Endodermal cell (in vitro differentiated cells): ENCODE measurements at regions not wholly inside any gene's neighbourhood (a gene's known extent, or its start where the extent isn't known, plus 50 kb on each side); places are given as distances from the start of the nearest gene placed in this dataset.
"Not testable (repeated sequence)": the region's sequence is repeated elsewhere in the genome, so short reads cannot be mapped to it uniquely, and the experiment has no call there.

Source experiments
- DNase-seq: peaks from one replicate; pipeline ENCODE4 v3.0.0-alpha.2; 2017
- H3K27ac ChIP-seq: 2 replicates; pipeline ENCODE4 v1.5.1; 2013; ENCODE audit warnings: mild to moderate bottlenecking, low read depth, low read length, moderate library complexity
- H3K27me3 ChIP-seq: 2 replicates; pipeline ENCODE4 v1.6.1; 2013; ENCODE audit warnings: mild to moderate bottlenecking, low read length, moderate library complexity; ENCODE audit not compliant: insufficient read depth, control insufficient read depth, poor library complexity, severe bottlenecking
- H3K36me3 ChIP-seq: 2 replicates; pipeline ENCODE4 v1.7.0; 2013; ENCODE audit warnings: mild to moderate bottlenecking, low read length, moderate library complexity; ENCODE audit not compliant: control insufficient read depth, insufficient read depth
- H3K4me1 ChIP-seq: one replicate; pipeline ENCODE4 v1.7.0; 2013; ENCODE audit warnings: low read length; ENCODE audit not compliant: control insufficient read depth, insufficient read depth
- H3K4me3 ChIP-seq: 2 replicates; pipeline ENCODE4 v1.5.1; 2013; ENCODE audit warnings: mild to moderate bottlenecking, low read length, moderate library complexity
- H3K9ac ChIP-seq: 2 replicates; pipeline ENCODE4 v1.6.1; 2013; ENCODE audit warnings: mild to moderate bottlenecking, low read length, moderate library complexity; ENCODE audit not compliant: poor library complexity, severe bottlenecking; ENCODE audit errors: extremely low read depth
- H3K9me3 ChIP-seq: 2 replicates; pipeline ENCODE4 v1.6.1; 2013; ENCODE audit warnings: mild to moderate bottlenecking, low read length, moderate library complexity; ENCODE audit not compliant: control insufficient read depth
- H3K27ac Mint-ChIP-seq: 2 replicates; pipeline ENCODE4 v1.8.0; 2020; ENCODE audit warnings: mixed read lengths
- H3K27me3 Mint-ChIP-seq: 2 replicates; pipeline ENCODE4 v1.8.0; 2021; ENCODE audit warnings: mild to moderate bottlenecking, mixed read lengths; ENCODE audit not compliant: insufficient read depth
- H3K36me3 Mint-ChIP-seq: 2 replicates; pipeline ENCODE4 v1.8.0; 2020; ENCODE audit warnings: low read depth, mixed read lengths
- H3K4me1 Mint-ChIP-seq: 2 replicates; pipeline ENCODE4 v1.8.0; 2020; ENCODE audit warnings: mixed read lengths
- H3K4me3 Mint-ChIP-seq: 2 replicates; pipeline ENCODE4 v1.8.0; 2020; ENCODE audit warnings: mild to moderate bottlenecking, moderate library complexity, mixed read lengths
- H3K9me3 Mint-ChIP-seq: 2 replicates; pipeline ENCODE4 v1.8.0; 2020; ENCODE audit warnings: mild to moderate bottlenecking, mixed read lengths
- WGBS, 2 experiments: methylation state at CpG; one replicate each; pipeline versions ENCODE4 v1.1.5 to v1.1.7; 2013; ENCODE audit warnings: missing lambda C conversion rate in 2 of 2, mixed read lengths in 1 of 2; ENCODE audit not compliant: insufficient coverage in 1 of 2, insufficient read length in 1 of 2; 5-methylcytosine and 5-hydroxymethylcytosine counted together
- TF ChIP-seq, protein P1 (sequence below): fragments of 200-600 bp; sonication (generic); conservative IDR thresholded peaks from 2 replicates; pipeline ENCODE4 v1.5.0; 2021; ENCODE audit warnings: antibody characterized with exemption, mild to moderate bottlenecking

DNA sequence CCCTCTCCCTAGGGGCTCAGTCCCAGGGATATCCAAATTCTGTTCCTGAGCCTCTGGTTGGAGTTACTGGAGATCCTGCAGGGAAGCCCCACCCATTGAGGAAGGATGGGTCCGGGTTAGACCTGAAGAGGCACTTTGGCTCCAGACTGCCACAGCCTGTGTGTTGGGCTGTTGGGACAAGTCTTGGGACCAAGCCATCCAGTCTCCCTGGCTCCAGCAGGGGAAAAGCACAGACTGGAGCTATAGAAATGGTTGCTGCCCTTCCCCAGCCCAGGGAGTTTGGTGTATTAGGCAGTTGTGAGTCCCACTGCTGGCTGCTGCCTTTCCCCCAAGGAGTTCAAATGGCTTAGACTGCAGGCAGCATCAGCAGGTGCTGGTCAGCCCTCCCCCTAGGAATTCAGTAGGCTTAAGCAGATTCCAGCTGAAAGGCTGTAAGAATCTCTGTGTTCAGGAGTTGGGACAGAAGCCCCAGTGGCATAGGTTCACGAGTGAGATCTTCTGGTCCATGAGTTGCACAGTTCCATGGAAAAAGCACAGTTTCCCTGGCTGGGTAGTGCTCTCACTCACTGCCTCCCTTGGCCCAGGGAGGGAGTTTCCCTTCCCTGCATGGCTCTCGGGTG lies 344.0 kb upstream of the EPHA5 start:
- Histone ChIP-seq H3K9me3 (peaks cover 30% of the 10 kb centered on the region), H3K4me3 (peak overlapping the region; percentile 70), H3K9ac (no peak overlapping the region), H3K27me3 (no peaks in the 10 kb centered on the region), H3K27ac (no peak overlapping the region), H3K36me3 (no peaks in the 10 kb centered on the region), H3K4me1 (no peaks in the 10 kb centered on the region)
- no peaks in the 10 kb centered on the region for H3K27me3 Mint-ChIP-seq
- H3K9me3 Mint-ChIP-seq = peaks cover 44% of the 10 kb centered on the region
- H3K27ac Mint-ChIP-seq = peak overlapping the region; percentile 77
- TF ChIP-seq, protein P1, sequence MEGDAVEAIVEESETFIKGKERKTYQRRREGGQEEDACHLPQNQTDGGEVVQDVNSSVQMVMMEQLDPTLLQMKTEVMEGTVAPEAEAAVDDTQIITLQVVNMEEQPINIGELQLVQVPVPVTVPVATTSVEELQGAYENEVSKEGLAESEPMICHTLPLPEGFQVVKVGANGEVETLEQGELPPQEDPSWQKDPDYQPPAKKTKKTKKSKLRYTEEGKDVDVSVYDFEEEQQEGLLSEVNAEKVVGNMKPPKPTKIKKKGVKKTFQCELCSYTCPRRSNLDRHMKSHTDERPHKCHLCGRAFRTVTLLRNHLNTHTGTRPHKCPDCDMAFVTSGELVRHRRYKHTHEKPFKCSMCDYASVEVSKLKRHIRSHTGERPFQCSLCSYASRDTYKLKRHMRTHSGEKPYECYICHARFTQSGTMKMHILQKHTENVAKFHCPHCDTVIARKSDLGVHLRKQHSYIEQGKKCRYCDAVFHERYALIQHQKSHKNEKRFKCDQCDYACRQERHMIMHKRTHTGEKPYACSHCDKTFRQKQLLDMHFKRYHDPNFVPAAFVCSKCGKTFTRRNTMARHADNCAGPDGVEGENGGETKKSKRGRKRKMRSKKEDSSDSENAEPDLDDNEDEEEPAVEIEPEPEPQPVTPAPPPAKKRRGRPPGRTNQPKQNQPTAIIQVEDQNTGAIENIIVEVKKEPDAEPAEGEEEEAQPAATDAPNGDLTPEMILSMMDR = no peak
- WGBS, 2 experiments = 22 to 48% methylated on average over 2 to 3 of the region's 3 CpGs
- H3K4me1 Mint-ChIP-seq = peaks cover 13% of the 10 kb centered on the region
- peak; percentile 76 for DNase-seq
- peaks cover 14% of the 10 kb centered on the region for H3K36me3 Mint-ChIP-seq
- H3K4me3 Mint-ChIP-seq = no peak overlapping the region

DNA sequence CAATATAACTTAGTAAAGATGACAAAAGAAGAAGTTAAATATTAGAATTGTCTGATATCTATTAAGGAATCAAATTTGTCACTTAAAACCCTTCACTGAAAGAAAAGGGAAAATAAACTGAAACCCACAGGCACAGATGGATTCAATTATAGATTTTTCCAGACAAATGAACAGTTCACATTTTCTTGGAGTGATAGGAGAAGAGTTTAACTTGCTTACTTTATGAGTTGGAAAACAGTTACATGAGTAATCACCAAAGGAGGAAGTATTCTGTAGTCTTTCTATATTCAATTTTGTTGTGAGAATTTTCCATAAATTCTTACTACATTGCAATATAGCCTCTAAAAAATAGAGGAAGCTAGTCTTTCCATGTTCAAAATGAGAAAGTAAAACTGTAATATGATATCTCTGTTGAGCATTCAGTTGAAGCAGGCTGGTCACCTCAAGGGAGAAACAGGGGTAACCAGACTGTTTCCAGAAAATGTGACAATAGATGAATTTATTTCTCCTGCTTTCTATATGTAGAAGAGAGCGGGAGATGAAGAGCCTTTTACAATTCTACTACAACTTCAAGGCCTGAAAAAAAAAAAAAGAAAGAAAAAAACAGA lies 330.3 kb upstream of the EPHA5 start:
- no peaks in the 10 kb centered on the region for H3K36me3 ChIP-seq
- H3K27me3 ChIP-seq = no peaks in the 10 kb centered on the region
- 80% methylated on average over 1 of the region's 1 CpG; no CpG with 5 or more reads in 1 of the 2 experiments for WGBS, 2 experiments
- H3K4me1 Mint-ChIP-seq = no peaks in the 10 kb centered on the region
- no peak overlapping the region for H3K4me3 ChIP-seq
- H3K36me3 Mint-ChIP-seq = peaks cover 12% of the 10 kb centered on the region
- no peak overlapping the region for H3K9ac ChIP-seq
- TF ChIP-seq, protein P1 = no peak
- H3K27ac ChIP-seq = no peak overlapping the region
- H3K27me3 Mint-ChIP-seq = no peaks in the 10 kb centered on the region
- no peaks in the 10 kb centered on the region for H3K9me3 ChIP-seq
- H3K4me3 Mint-ChIP-seq = peak overlapping the region; percentile 31
- H3K4me1 ChIP-seq = no peaks in the 10 kb centered on the region
- H3K9me3 Mint-ChIP-seq = peaks cover 19% of the 10 kb centered on the region
- H3K27ac Mint-ChIP-seq = no peak overlapping the region
- no peak for DNase-seq

DNA sequence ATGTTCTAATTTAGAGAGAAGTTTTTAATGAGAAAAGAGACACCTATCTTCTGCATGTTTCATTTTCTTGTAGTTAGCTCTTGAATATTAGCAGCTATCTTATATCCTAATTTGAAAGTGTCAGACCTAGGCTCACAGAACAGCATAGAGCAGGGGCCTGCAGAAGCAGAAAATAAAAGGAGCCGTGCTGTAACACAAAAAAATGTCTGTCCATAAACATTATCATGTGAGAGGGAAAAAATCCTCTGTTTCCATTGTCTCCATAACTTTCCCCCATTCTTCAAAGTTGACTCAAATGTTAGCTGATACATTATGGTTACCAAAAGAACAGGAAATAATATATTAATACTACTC lies 329.2 kb upstream of the EPHA5 start:
- TF ChIP-seq, protein P1 = no peak
- Histone ChIP-seq H3K4me3 (peak overlapping the region; percentile 65), H3K36me3 (no peaks in the 10 kb centered on the region), H3K9ac (no peak overlapping the region), H3K27ac (no peak overlapping the region), H3K4me1 (no peaks in the 10 kb centered on the region), H3K27me3 (no peaks in the 10 kb centered on the region), H3K9me3 (no peaks in the 10 kb centered on the region)
- Mint-ChIP-seq H3K9me3 (peaks cover 19% of the 10 kb centered on the region), H3K4me3 (peak overlapping the region; percentile 90), H3K36me3 (peaks cover 12% of the 10 kb centered on the region), H3K4me1 (no peaks in the 10 kb centered on the region), H3K27me3 (no peaks in the 10 kb centered on the region), H3K27ac (peak overlapping the region; percentile 99)
- DNase-seq = no peak
- WGBS, 2 experiments = 62% methylated on average over 1 of the region's 1 CpG; no CpG with 5 or more reads in 1 of the 2 experiments

DNA sequence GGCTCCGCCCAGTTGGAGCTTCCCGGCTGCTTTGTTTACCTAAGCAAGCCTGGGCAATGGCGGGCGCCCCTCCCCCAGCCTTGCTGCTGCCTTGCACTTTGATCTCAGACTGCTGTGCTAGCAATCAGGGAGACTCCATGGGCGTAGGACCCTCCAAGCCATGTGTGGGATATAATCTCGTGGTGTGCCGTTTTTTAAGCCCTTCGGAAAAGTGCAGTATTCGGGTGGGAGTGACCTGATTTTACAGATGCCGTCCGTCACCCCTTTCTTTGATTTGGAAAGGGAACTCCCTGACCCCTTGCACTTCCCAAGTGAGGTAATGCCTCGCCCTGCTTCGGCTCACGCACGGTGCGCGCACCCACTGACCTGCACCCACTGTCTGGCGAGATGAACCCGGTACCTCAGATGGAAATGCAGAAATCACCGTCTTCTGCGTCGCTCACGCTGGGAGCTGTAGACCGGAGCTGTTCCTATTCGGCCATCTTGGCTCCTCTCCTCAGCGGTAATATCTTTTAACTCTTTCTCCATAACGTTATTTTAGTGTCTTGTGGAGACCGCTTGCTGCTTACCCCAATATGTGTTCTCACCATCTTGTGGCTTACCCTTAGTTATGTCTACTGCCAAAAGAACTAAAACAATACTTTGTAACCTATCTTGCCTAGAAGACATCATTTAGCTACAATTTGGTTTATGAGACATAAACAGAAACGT lies 328.7 kb upstream of the EPHA5 start:
- not testable (repeated sequence) for H3K4me1 Mint-ChIP-seq, H3K4me1 ChIP-seq, H3K36me3 ChIP-seq, H3K27me3 ChIP-seq, H3K9ac ChIP-seq, H3K27me3 Mint-ChIP-seq, H3K27ac ChIP-seq, H3K9me3 ChIP-seq
- Mint-ChIP-seq H3K27ac (peak overlapping the region; percentile 99), H3K9me3 (peaks cover 19% of the 10 kb centered on the region), H3K36me3 (peaks cover 12% of the 10 kb centered on the region), H3K4me3 (peak overlapping the region; percentile 90)
- WGBS, 2 experiments = 81 to 83% methylated on average over 18 to 29 of the region's 29 CpGs
- H3K4me3 ChIP-seq = peak overlapping the region; percentile 65
- DNase-seq = peak; percentile 54
